ENCODE measurements at regions not wholly inside any gene's neighbourhood (a gene's known extent, or its start where the extent isn't known, plus 50 kb on each side); places are given as distances from the start of the nearest gene placed in this dataset.

GRCh38 chr2:153373510-153374279, 104.9 kb downstream of the RPRM start:
- H3K4me1 Mint-ChIP-seq (ENCODE audit: unreplicated experiment): no peaks in the 10 kb centered on the region
- H3K4me3 Mint-ChIP-seq (ENCODE audit: unreplicated experiment): no peak overlapping the region
- H3K27me3 Mint-ChIP-seq (ENCODE audit: unreplicated experiment): peaks cover 3% of the 10 kb centered on the region
- H3K9me3 Mint-ChIP-seq (ENCODE audit: unreplicated experiment): no peaks in the 10 kb centered on the region
- DNase-seq (ENCODE audit: low spot score): no peak
- H3K27ac Mint-ChIP-seq (ENCODE audit: unreplicated experiment): no peak overlapping the region
- no peak for TF ChIP-seq CTCF (IDR thresholded peaks at IDR 0.05; ENCODE audit: unreplicated experiment)
- no peaks in the 10 kb centered on the region for H3K36me3 Mint-ChIP-seq (ENCODE audit: low read depth, unreplicated experiment)

GRCh38 chr2:153360239-153360638, 118.3 kb downstream of the RPRM start:
- no peak for DNase-seq (ENCODE audit: low spot score)
- H3K9me3 Mint-ChIP-seq (ENCODE audit: unreplicated experiment): no peaks in the 10 kb centered on the region
- H3K36me3 Mint-ChIP-seq (ENCODE audit: low read depth, unreplicated experiment): no peaks in the 10 kb centered on the region
- H3K27me3 Mint-ChIP-seq (ENCODE audit: unreplicated experiment): no peaks in the 10 kb centered on the region
- H3K4me1 Mint-ChIP-seq (ENCODE audit: unreplicated experiment): no peaks in the 10 kb centered on the region
- no peak for TF ChIP-seq CTCF (IDR thresholded peaks at IDR 0.05; ENCODE audit: unreplicated experiment)
- no peak overlapping the region for H3K27ac Mint-ChIP-seq (ENCODE audit: unreplicated experiment)
- no peak overlapping the region for H3K4me3 Mint-ChIP-seq (ENCODE audit: unreplicated experiment)

- no peaks in the 10 kb centered on the region for H3K27me3 Mint-ChIP-seq (ENCODE audit: unreplicated experiment)
- no peaks in the 10 kb centered on the region for H3K4me1 Mint-ChIP-seq (ENCODE audit: unreplicated experiment)
- no peak for TF ChIP-seq CTCF (IDR thresholded peaks at IDR 0.05; ENCODE audit: unreplicated experiment)
- H3K9me3 Mint-ChIP-seq (ENCODE audit: unreplicated experiment): no peaks in the 10 kb centered on the region
- no peak overlapping the region for H3K4me3 Mint-ChIP-seq (ENCODE audit: unreplicated experiment)
- DNase-seq (ENCODE audit: low spot score): no peak
- H3K36me3 Mint-ChIP-seq (ENCODE audit: low read depth, unreplicated experiment): no peaks in the 10 kb centered on the region
- H3K27ac Mint-ChIP-seq (ENCODE audit: unreplicated experiment): no peak overlapping the region
These were observed 124.2 kb downstream of the RPRM start for GRCh38 chr2:153354377-153354776.

GRCh38 chr2:153349603-153350002, 129.0 kb downstream of the RPRM start:
- H3K4me1 Mint-ChIP-seq (ENCODE audit: unreplicated experiment): no peaks in the 10 kb centered on the region
- H3K36me3 Mint-ChIP-seq (ENCODE audit: low read depth, unreplicated experiment): no peaks in the 10 kb centered on the region
- H3K4me3 Mint-ChIP-seq (ENCODE audit: unreplicated experiment): no peak overlapping the region
- H3K27ac Mint-ChIP-seq (ENCODE audit: unreplicated experiment): no peak overlapping the region
- DNase-seq (ENCODE audit: low spot score): no peak
- no peaks in the 10 kb centered on the region for H3K27me3 Mint-ChIP-seq (ENCODE audit: unreplicated experiment)
- no peak for TF ChIP-seq CTCF (IDR thresholded peaks at IDR 0.05; ENCODE audit: unreplicated experiment)
- H3K9me3 Mint-ChIP-seq (ENCODE audit: unreplicated experiment): no peaks in the 10 kb centered on the region

GRCh38 chr2:153347818-153348495, 130.6 kb downstream of the RPRM start:
- Mint-ChIP-seq H3K27me3 (ENCODE audit: unreplicated experiment) (no peaks in the 10 kb centered on the region), H3K9me3 (ENCODE audit: unreplicated experiment) (no peaks in the 10 kb centered on the region), H3K4me3 (ENCODE audit: unreplicated experiment) (no peak overlapping the region), H3K4me1 (ENCODE audit: unreplicated experiment) (no peaks in the 10 kb centered on the region), H3K36me3 (ENCODE audit: low read depth, unreplicated experiment) (no peaks in the 10 kb centered on the region), H3K27ac (ENCODE audit: unreplicated experiment) (no peak overlapping the region)
- no peak for TF ChIP-seq CTCF (IDR thresholded peaks at IDR 0.05; ENCODE audit: unreplicated experiment)
- DNase-seq (ENCODE audit: low spot score): no peak
